H1 (cell line): ENCODE measurements at regions not wholly inside any gene's neighbourhood (a gene's known extent, or its start where the extent isn't known, plus 50 kb on each side); places are given as distances from the start of the nearest gene placed in this dataset.

ENCODE experiments used
- BACH1 ChIP-seq: IDR thresholded peaks from 2 replicates; pipeline ENCODE4 v1.6.1; 2012; ENCODE audit warnings: low read length, improper control_type of control experiment
- EP300 ChIP-seq, 2 experiments: IDR thresholded peaks; 1 replicate in 1 of 2; 2 replicates in 1 of 2; pipeline ENCODE4 v1.6.1; 2011 to 2012; ENCODE audit warnings: low read depth in 2 of 2, low read length in 2 of 2, mild to moderate bottlenecking in 2 of 2, borderline replicate concordance in 1 of 2, inconsistent platforms in 1 of 2, moderate library complexity in 1 of 2
- KDM4A ChIP-seq: IDR thresholded peaks from one replicate; pipeline ENCODE4 v1.7.1; 2012; ENCODE audit warnings: low read depth, mild to moderate bottlenecking, moderate library complexity, low read length, inconsistent platforms; ENCODE audit not compliant: severe bottlenecking
- SIN3A ChIP-seq, 2 experiments: IDR thresholded peaks in 1 of 2; conservative IDR thresholded peaks in 1 of 2; 2 replicates each; pipeline ENCODE4 v1.6.1; 2011 to 2012; ENCODE audit warnings: low read length in 2 of 2, improper control_type of control experiment in 1 of 2, low read depth in 1 of 2, mild to moderate bottlenecking in 1 of 2
- SIRT6 ChIP-seq: IDR thresholded peaks from one replicate; pipeline ENCODE4 v1.7.1; 2012; ENCODE audit warnings: low read length, inconsistent platforms
- SP1 ChIP-seq: IDR thresholded peaks from 2 replicates; pipeline ENCODE4 v1.6.1; 2011; ENCODE audit warnings: low read depth, low read length
- SRF ChIP-seq: IDR thresholded peaks from 2 replicates; pipeline ENCODE4 v1.6.1; 2011; ENCODE audit warnings: mild to moderate bottlenecking, low read depth, low read length, moderate library complexity
- TF ChIP-seq, protein P1 (sequence below): IDR thresholded peaks from 2 replicates; pipeline ENCODE4 v1.6.1; 2012; ENCODE audit warnings: inconsistent platforms
- TF ChIP-seq, protein P2 (sequence below), 3 experiments: IDR thresholded peaks; 1 replicate in 2 of 3; 2 replicates in 1 of 3; pipeline versions ENCODE4 v1.5.1 to v1.6.1; 2011; ENCODE audit warnings: low read length in 3 of 3, mild to moderate bottlenecking in 3 of 3, inconsistent platforms in 2 of 3, low read depth in 1 of 3, moderate library complexity in 1 of 3; ENCODE audit not compliant: insufficient read depth in 1 of 3; ENCODE audit errors: control extremely low read depth in 1 of 3

DNA sequence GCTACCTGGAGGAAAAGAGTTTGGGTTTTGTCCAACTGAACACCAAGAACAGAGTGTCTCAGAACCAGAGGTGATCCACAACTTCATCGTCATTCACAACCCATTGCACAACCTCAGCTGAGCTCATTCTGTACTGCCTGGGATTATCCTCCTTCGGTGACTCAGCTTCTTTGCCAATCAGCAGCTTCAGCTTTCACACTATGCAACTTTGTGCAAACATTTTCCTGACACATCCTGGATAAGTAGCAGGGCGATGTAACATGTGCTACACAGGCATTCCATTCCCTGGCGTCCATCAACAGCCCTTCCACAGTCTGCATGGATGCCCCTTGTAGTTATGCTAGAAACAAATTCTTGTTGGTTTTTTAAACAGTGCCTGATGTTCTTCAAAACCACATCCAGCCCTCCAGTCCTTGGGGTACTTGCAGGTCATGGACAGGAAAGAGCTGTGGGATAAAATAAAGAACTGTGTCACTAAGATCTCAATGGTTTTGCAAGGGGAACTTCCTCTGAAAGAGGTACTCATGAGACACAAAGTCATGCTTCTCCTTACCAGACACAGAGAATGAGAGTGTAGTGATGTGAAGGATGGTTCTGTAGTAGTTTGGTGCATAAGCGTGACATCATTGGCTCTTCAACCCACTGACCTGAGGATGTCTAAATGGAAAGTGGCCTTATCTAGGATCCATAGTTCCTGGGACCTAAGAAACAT is 478.5 kb downstream of the KIF20B start (continued):
- TF ChIP-seq, protein P1, sequence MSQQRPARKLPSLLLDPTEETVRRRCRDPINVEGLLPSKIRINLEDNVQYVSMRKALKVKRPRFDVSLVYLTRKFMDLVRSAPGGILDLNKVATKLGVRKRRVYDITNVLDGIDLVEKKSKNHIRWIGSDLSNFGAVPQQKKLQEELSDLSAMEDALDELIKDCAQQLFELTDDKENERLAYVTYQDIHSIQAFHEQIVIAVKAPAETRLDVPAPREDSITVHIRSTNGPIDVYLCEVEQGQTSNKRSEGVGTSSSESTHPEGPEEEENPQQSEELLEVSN: no peak
- TF ChIP-seq EP300 (IDR thresholded peaks at IDR 0.05; ENCODE audit: borderline replicate concordance in 1 of 2, low read depth in 2 of 2, low read length in 2 of 2) (no peak), SP1 (no peak), SIN3A (conservative IDR thresholded peaks at IDR 0.05 in 1 of 2, IDR thresholded peaks at IDR 0.05 in 1 of 2; ENCODE audit: low read depth in 1 of 2, low read length in 2 of 2) (no peak), BACH1 (no peak), KDM4A (no peak), SIRT6 (no peak), SRF (no peak)
- TF ChIP-seq, protein P2, sequence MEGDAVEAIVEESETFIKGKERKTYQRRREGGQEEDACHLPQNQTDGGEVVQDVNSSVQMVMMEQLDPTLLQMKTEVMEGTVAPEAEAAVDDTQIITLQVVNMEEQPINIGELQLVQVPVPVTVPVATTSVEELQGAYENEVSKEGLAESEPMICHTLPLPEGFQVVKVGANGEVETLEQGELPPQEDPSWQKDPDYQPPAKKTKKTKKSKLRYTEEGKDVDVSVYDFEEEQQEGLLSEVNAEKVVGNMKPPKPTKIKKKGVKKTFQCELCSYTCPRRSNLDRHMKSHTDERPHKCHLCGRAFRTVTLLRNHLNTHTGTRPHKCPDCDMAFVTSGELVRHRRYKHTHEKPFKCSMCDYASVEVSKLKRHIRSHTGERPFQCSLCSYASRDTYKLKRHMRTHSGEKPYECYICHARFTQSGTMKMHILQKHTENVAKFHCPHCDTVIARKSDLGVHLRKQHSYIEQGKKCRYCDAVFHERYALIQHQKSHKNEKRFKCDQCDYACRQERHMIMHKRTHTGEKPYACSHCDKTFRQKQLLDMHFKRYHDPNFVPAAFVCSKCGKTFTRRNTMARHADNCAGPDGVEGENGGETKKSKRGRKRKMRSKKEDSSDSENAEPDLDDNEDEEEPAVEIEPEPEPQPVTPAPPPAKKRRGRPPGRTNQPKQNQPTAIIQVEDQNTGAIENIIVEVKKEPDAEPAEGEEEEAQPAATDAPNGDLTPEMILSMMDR (IDR thresholded peaks at IDR 0.05; ENCODE audit: control extremely low read depth in 1 of 3, insufficient read depth in 1 of 3, low read depth in 1 of 3, low read length in 3 of 3): no peak
